Activated B cell treated with CpG ODN at 0.5 μM for 24 hours (primary cell): ENCODE measurements at regions not wholly inside any gene's neighbourhood (a gene's known extent, or its start where the extent isn't known, plus 50 kb on each side); places are given as distances from the start of the nearest gene placed in this dataset.
"Not testable (repeated sequence)": the region's sequence is repeated elsewhere in the genome, so short reads cannot be mapped to it uniquely, and the experiment has no call there.

ENCODE experiments used
- ATAC-seq: fragments of 200-7000 bp; cut with Tn5 transposase; one replicate; pipeline ENCODE4 v1.10.0; 2021; ENCODE audit warnings: low read depth, mild to moderate bottlenecking, moderate library complexity
- CTCF ChIA-PET: fragments of 350-600 bp; sonication (Branson Sonifier 250); formaldehyde crosslinking; loops from one replicate; lab custom pipeline; 2021; ENCODE audit warnings: antibody characterized with exemption; lab: Charles Lee
- POLR2A ChIA-PET: fragments of 350-600 bp; sonication (Branson Sonifier 250); formaldehyde crosslinking; loops from one replicate; lab custom pipeline; 2021; ENCODE audit warnings: antibody characterized with exemption; lab: Charles Lee
- DNase-seq: peaks from one replicate; pipeline ENCODE4 v3.0.0; 2022
- H3K27ac Mint-ChIP-seq: one replicate; pipeline ENCODE4 v1.8.0; 2020; ENCODE audit warnings: mixed read lengths
- H3K27me3 Mint-ChIP-seq: one replicate; pipeline ENCODE4 v1.8.0; 2021; ENCODE audit warnings: mixed read lengths
- H3K36me3 Mint-ChIP-seq: one replicate; pipeline ENCODE4 v1.8.0; 2021; ENCODE audit warnings: low read depth, mixed read lengths
- H3K4me1 Mint-ChIP-seq: one replicate; pipeline ENCODE4 v1.8.0; 2021; ENCODE audit warnings: mixed read lengths
- H3K4me3 Mint-ChIP-seq: one replicate; pipeline ENCODE4 v1.8.0; 2020; ENCODE audit warnings: mild to moderate bottlenecking, mixed read lengths
- H3K9me3 Mint-ChIP-seq: one replicate; pipeline ENCODE4 v1.8.0; 2020; ENCODE audit warnings: mixed read lengths
- CTCF ChIP-seq: fragments of 200-600 bp; IDR thresholded peaks from one replicate; pipeline ENCODE4 v1.8.0; 2022; ENCODE audit warnings: antibody characterized with exemption, mild to moderate bottlenecking
- intact Hi-C: fragments of 100-400 bp; cut with micrococcal nuclease; formaldehyde crosslinking; loops from one replicate; pipeline ENCODE4 v1.15.1; 2024

- ATAC-seq: no peak
- TF ChIP-seq CTCF: no peak
- Mint-ChIP-seq H3K9me3 (peaks cover 2% of the 10 kb centered on the region), H3K4me3 (no peak overlapping the region), H3K27ac (no peak overlapping the region), H3K4me1 (no peaks in the 10 kb centered on the region), H3K27me3 (no peaks in the 10 kb centered on the region), H3K36me3 (no peaks in the 10 kb centered on the region)
- intact Hi-C loops: no loop called here
- POLR2A ChIA-PET: no interaction called here
- CTCF ChIA-PET: no interaction called here
- no peak for DNase-seq
Observed at GRCh38 chr13:63774133-63774532, 2358.5 kb upstream of the PCDH20 start.

GRCh38 chr13:63773476-63773875, 2357.8 kb upstream of the PCDH20 start:
- POLR2A ChIA-PET: no interaction called here
- CTCF ChIA-PET: no interaction called here
- Mint-ChIP-seq H3K4me1 (no peaks in the 10 kb centered on the region), H3K4me3 (no peak overlapping the region), H3K27me3 (no peaks in the 10 kb centered on the region), H3K9me3 (no peaks in the 10 kb centered on the region), H3K27ac (no peak overlapping the region), H3K36me3 (no peaks in the 10 kb centered on the region)
- no peak for TF ChIP-seq CTCF
- no peak for ATAC-seq
- no peak for DNase-seq
- intact Hi-C loops: no loop called here

- H3K36me3 Mint-ChIP-seq, intact Hi-C loops, ATAC-seq, H3K27me3 Mint-ChIP-seq, H3K9me3 Mint-ChIP-seq, H3K27ac Mint-ChIP-seq, H3K4me3 Mint-ChIP-seq, CTCF ChIA-PET, H3K4me1 Mint-ChIP-seq, POLR2A ChIA-PET, DNase-seq: not testable (repeated sequence)
Observed at GRCh38 chr13:63757683-63758082, 2342.0 kb upstream of the PCDH20 start.

GRCh38 chr13:63749857-63750256, 2334.2 kb upstream of the PCDH20 start:
- H3K27me3 Mint-ChIP-seq, H3K4me1 Mint-ChIP-seq, CTCF ChIA-PET, H3K4me3 Mint-ChIP-seq, DNase-seq, intact Hi-C loops, H3K36me3 Mint-ChIP-seq, H3K9me3 Mint-ChIP-seq, H3K27ac Mint-ChIP-seq, POLR2A ChIA-PET: not testable (repeated sequence)
- peak; percentile 52 for ATAC-seq

- H3K4me3 Mint-ChIP-seq, DNase-seq, H3K27ac Mint-ChIP-seq, H3K36me3 Mint-ChIP-seq, H3K27me3 Mint-ChIP-seq, CTCF ChIA-PET, H3K4me1 Mint-ChIP-seq, H3K9me3 Mint-ChIP-seq, POLR2A ChIA-PET, ATAC-seq, intact Hi-C loops: not testable (repeated sequence)
Observed at GRCh38 chr13:63741814-63742101, 2326.1 kb upstream of the PCDH20 start.

GRCh38 chr13:63741029-63741813, 2325.6 kb upstream of the PCDH20 start:
- no peak for DNase-seq
- no peak overlapping the region for H3K4me3 Mint-ChIP-seq
- ATAC-seq: no peak
- intact Hi-C loops: no loop called here
- H3K4me1 Mint-ChIP-seq: no peaks in the 10 kb centered on the region
- ChIA-PET CTCF (no interaction called here), POLR2A (no interaction called here)
- no peak for TF ChIP-seq CTCF
- no peaks in the 10 kb centered on the region for H3K9me3 Mint-ChIP-seq
- H3K36me3 Mint-ChIP-seq: no peaks in the 10 kb centered on the region
- no peak overlapping the region for H3K27ac Mint-ChIP-seq
- no peaks in the 10 kb centered on the region for H3K27me3 Mint-ChIP-seq

- H3K4me1 Mint-ChIP-seq, H3K27ac Mint-ChIP-seq, DNase-seq, POLR2A ChIA-PET, H3K36me3 Mint-ChIP-seq, H3K27me3 Mint-ChIP-seq, H3K9me3 Mint-ChIP-seq, intact Hi-C loops, ATAC-seq, CTCF ChIA-PET, H3K4me3 Mint-ChIP-seq: not testable (repeated sequence)
Observed at GRCh38 chr13:63739112-63739735, 2323.6 kb upstream of the PCDH20 start.
